HepG2 (cell line): ENCODE measurements at regions not wholly inside any gene's neighbourhood (a gene's known extent, or its start where the extent isn't known, plus 50 kb on each side); places are given as distances from the start of the nearest gene placed in this dataset.

Source experiments
- ATAC-seq: fragments of 200-7000 bp; cut with Tn5 transposase; 3 replicates; pipeline ENCODE4 v1.9.1; 2020; ENCODE audit warnings: mild to moderate bottlenecking, moderate library complexity
- BruUV-seq: library from RNA; stranded (reverse); fragments of 400-500 nt; replicated peaks from 2 replicates; lab custom pipeline; 2021; lab: Mats Ljungman, UMichigan
- CTCF ChIA-PET: fragments of 300-600 bp; formaldehyde crosslinking; extraction: SDS; loops from one replicate; lab custom pipeline; 2021; ENCODE audit warnings: low total read pairs, inconsistent platforms, low intra/inter-chr PET ratio; lab: Yijun Ruan, JAX
- POLR2A ChIA-PET: fragments of 350-600 bp; sonication (Branson Sonifier 250); formaldehyde crosslinking; loops from one replicate; lab custom pipeline; 2020; ENCODE audit warnings: antibody characterized with exemption, inconsistent platforms; lab: Yijun Ruan, JAX
- DNase-seq: peaks from one replicate; pipeline ENCODE4 v3.0.0-alpha.2; 2015; ENCODE audit warnings: low spot score
- FAIRE-seq: peaks from 3 replicates; lab custom pipeline; 2011; peaks lifted over from hg19 to GRCh38; lab: Jason Lieb, UNC
- H2AFZ ChIP-seq: one replicate; pipeline ENCODE4 v1.6.1; 2011; ENCODE audit warnings: low read length, inconsistent platforms
- H3K27ac ChIP-seq: fragments of 300-600 bp; 3 replicates; pipeline ENCODE4 v1.8.0; 2011; ENCODE audit warnings: mixed run types, mild to moderate bottlenecking, mixed read lengths, low read length, inconsistent platforms; ENCODE audit not compliant: insufficient read depth; ENCODE audit errors: extremely low read length
- H3K27me3 ChIP-seq, 2 experiments: fragments of 200-600 bp in 1 of 2; 2 replicates in 1 of 2; 3 replicates in 1 of 2; pipeline versions ENCODE4 v1.6.0 to v1.8.0; 2011; ENCODE audit warnings: low read length in 2 of 2, mild to moderate bottlenecking in 2 of 2, moderate library complexity in 2 of 2, inconsistent platforms in 1 of 2; ENCODE audit not compliant: insufficient read depth in 2 of 2, control insufficient read depth in 1 of 2
- H3K36me3 ChIP-seq, 2 experiments: fragments of 200-600 bp in 1 of 2; replicated peaks in 1 of 2; 2 replicates in 1 of 2; 3 replicates in 1 of 2; pipeline versions ENCODE4 v1.5.1 to v1.8.0; 2011; ENCODE audit warnings: low read length in 2 of 2, inconsistent platforms in 1 of 2; ENCODE audit not compliant: insufficient read depth in 2 of 2, control insufficient read depth in 1 of 2
- H3K4me1 ChIP-seq: 2 replicates; pipeline ENCODE4 v1.5.1; 2012; ENCODE audit warnings: low read length, inconsistent platforms; ENCODE audit not compliant: insufficient read depth
- H3K4me2 ChIP-seq: 2 replicates; pipeline ENCODE4 v1.6.0; 2011; ENCODE audit warnings: low read depth, low read length, inconsistent platforms
- H3K4me3 ChIP-seq, 3 experiments: fragments of 200-600 bp in 1 of 3; sonication (generic), shearing (Covaris generic) in 1 of 3; replicated peaks in 1 of 3; 2 replicates each; pipeline ENCODE4 v1.5.1; 2011 to 2016; ENCODE audit warnings: low read length in 3 of 3, inconsistent platforms in 2 of 3, low read depth in 2 of 3, mild to moderate bottlenecking in 2 of 3, control low read depth in 1 of 3, mixed read lengths in 1 of 3; ENCODE audit not compliant: insufficient read depth in 1 of 3
- H3K79me2 ChIP-seq: one replicate; pipeline ENCODE4 v1.6.1; 2011; ENCODE audit warnings: low read length, inconsistent platforms; ENCODE audit not compliant: insufficient read depth
- H3K9ac ChIP-seq: 2 replicates; pipeline ENCODE4 v1.6.0; 2011; ENCODE audit warnings: mild to moderate bottlenecking, low read depth, low read length, inconsistent platforms; ENCODE audit not compliant: insufficient read depth
- H3K9me3 ChIP-seq: 2 replicates; pipeline ENCODE4 v1.5.1; 2012; ENCODE audit warnings: mild to moderate bottlenecking, low read length
- H4K20me1 ChIP-seq: 2 replicates; pipeline ENCODE4 v1.6.0; 2011; ENCODE audit warnings: inconsistent platforms, mild to moderate bottlenecking, low read length, moderate library complexity; ENCODE audit not compliant: insufficient read depth
- BHLHE40 ChIP-seq: IDR thresholded peaks from 2 replicates; pipeline ENCODE4 v1.6.1; 2011; ENCODE audit warnings: low read length, improper control_type of control experiment
- BRD4 ChIP-seq: sonication (generic); formaldehyde crosslinking; IDR thresholded peaks from 2 replicates; pipeline ENCODE4 v1.4.0; 2020; ENCODE audit warnings: missing genetic modification reagents
- GLI4 ChIP-seq: sonication (generic); formaldehyde crosslinking; IDR thresholded peaks from 2 replicates; pipeline ENCODE4 v1.5.1; 2020; ENCODE audit warnings: missing genetic modification reagents, mild to moderate bottlenecking, moderate library complexity, borderline replicate concordance
- HDAC1 ChIP-seq: sonication (generic); formaldehyde crosslinking; IDR thresholded peaks from 2 replicates; pipeline ENCODE4 v1.5.1; 2020; ENCODE audit warnings: mild to moderate bottlenecking, missing genetic modification reagents
- NFKB2 ChIP-seq: sonication (generic); formaldehyde crosslinking; IDR thresholded peaks from 2 replicates; pipeline ENCODE4 v1.4.0; 2020; ENCODE audit warnings: missing genetic modification reagents, borderline replicate concordance
- ZNF720 ChIP-seq: sonication (generic); formaldehyde crosslinking; IDR thresholded peaks from 2 replicates; pipeline ENCODE4 v1.4.0; 2020; ENCODE audit warnings: missing genetic modification reagents
- ZSCAN31 ChIP-seq: sonication (generic); formaldehyde crosslinking; IDR thresholded peaks from 2 replicates; pipeline ENCODE4 v1.5.0; 2020; ENCODE audit warnings: low read depth, mild to moderate bottlenecking, missing genetic modification reagents
- WGBS: methylation state at CpG from one replicate; pipeline ENCODE4 v1.1.6; 2017; ENCODE audit warnings: low lambda C conversion rate; 5-methylcytosine and 5-hydroxymethylcytosine counted together
- in situ Hi-C: cut with HindIII; loops from 2 replicates; pipeline ENCODE4 v1.10.0; 2017; ENCODE audit warnings: low pct_unique_long_range_greater_than_20kb; ENCODE audit not compliant: extremely low pct_ligation_motif_present
- intact Hi-C: fragments of 100-400 bp; cut with micrococcal nuclease; formaldehyde crosslinking; loops from one replicate; pipeline ENCODE4 v1.10.0; 2022; ENCODE audit not compliant: unreplicated experiment
- TF ChIP-seq, protein P1 (sequence below): sonication (generic); formaldehyde crosslinking; IDR thresholded peaks from 2 replicates; pipeline ENCODE4 v1.8.0; 2022; ENCODE audit warnings: low read depth, missing genetic modification reagents
- TF ChIP-seq, protein P2 (sequence below): sonication (generic); formaldehyde crosslinking; IDR thresholded peaks from 2 replicates; pipeline ENCODE4 v1.4.0; 2020; ENCODE audit warnings: mild to moderate bottlenecking, missing genetic modification reagents
- TF ChIP-seq, protein P3 (sequence below): fragments of 450-650 bp; IDR thresholded peaks from 2 replicates; pipeline ENCODE4 v1.6.1; 2017; ENCODE audit warnings: mild to moderate bottlenecking

DNA sequence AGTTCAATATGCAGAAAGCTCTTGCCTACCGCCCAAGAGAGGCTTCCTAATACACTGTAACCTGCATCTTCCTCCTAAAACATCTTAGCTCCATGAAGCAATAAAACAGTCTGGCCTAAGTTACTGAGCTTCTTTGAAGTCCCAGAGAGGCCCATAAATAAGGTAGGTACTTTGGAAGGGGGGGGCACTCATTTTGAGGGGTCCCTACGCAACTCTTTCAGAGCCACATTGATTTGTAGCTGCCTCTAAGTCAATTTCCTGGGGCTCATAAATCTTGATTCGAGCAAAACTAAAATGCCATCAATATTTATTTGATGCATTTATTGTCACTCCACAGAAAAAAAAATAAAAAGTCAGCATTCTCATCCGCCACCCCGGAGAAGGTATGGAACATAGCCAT, 60.4 kb upstream of the SIX2 start (continued):
- TF ChIP-seq NFKB2 (CRISPR knock-in tag) (no peak), BRD4 (CRISPR knock-in tag) (no peak)

DNA sequence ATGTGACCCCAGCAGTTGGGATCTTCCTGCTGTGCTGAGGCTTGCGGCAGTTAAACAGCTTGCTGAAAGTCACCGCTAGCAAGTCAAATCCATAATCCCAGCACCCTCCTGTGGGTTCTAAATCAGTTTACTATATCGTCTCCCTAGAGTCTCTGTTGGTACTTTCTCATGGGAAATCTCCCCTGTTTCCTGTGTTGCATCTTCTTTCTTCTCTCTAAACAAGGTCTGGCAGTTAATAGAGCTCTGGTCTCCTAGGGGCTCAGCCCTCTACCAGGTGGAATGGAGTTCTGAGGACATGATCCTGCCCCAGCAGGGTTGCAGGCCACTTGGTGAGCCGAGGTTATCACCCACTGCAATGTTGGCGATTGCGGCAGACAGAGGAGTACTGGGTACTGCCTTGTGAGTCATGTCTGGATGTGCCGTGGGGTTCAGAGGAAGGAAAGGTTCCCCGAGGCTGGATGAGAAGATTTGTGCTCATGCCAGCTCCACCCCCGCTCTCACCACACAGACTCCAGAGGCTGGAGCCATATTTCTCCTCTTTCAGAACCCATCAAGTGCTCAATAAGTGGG, 59.4 kb upstream of the SIX2 start:
- in situ Hi-C loops (no loop called here), intact Hi-C loops (no loop called here)
- 42% methylated on average over 9 of the region's 9 CpGs for WGBS
- Histone ChIP-seq H2AFZ (no peak overlapping the region), H3K4me2 (no peak overlapping the region), H3K9ac (no peak overlapping the region), H3K36me3 (no peaks in the 10 kb centered on the region), H3K4me1 (no peaks in the 10 kb centered on the region), H3K9me3 (no peaks in the 10 kb centered on the region), H3K27me3 (peaks cover 0 to 31% of the 10 kb centered on the region in 2 experiments; a peak in 2 of 5 replicates), H3K4me3 (no peak overlapping the region), H3K79me2 (no peaks in the 10 kb centered on the region), H3K27ac (no peak overlapping the region), H4K20me1 (no peaks in the 10 kb centered on the region; the same call in 1 of the 2 replicates)
- ChIA-PET POLR2A (no interaction called here), CTCF (no interaction called here)
- DNase-seq: no peak
- no TSS peak for BruUV-seq
- no peak for ATAC-seq
- no peak for TF ChIP-seq ZNF720 (CRISPR knock-in tag)
- TF ChIP-seq, protein P1, sequence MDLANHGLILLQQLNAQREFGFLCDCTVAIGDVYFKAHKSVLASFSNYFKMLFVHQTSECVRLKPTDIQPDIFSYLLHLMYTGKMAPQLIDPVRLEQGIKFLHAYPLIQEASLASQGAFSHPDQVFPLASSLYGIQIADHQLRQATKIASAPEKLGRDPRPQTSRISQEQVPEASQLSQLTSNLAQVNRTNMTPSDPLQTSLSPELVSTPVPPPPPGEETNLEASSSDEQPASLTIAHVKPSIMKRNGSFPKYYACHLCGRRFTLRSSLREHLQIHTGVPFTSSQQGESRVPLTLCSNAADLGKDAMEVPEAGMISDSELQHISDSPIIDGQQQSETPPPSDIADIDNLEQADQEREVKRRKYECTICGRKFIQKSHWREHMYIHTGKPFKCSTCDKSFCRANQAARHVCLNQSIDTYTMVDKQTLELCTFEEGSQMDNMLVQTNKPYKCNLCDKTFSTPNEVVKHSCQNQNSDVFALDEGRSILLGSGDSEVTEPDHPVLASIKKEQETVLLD (CRISPR knock-in tag): no peak
- no peak for TF ChIP-seq HDAC1 (CRISPR knock-in tag)
- TF ChIP-seq BHLHE40: no peak
- TF ChIP-seq GLI4 (CRISPR knock-in tag): no peak
- TF ChIP-seq ZSCAN31: no peak
- TF ChIP-seq, protein P2, sequence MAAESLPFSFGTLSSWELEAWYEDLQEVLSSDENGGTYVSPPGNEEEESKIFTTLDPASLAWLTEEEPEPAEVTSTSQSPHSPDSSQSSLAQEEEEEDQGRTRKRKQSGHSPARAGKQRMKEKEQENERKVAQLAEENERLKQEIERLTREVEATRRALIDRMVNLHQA (CRISPR knock-in tag): no peak
- TF ChIP-seq, protein P3, sequence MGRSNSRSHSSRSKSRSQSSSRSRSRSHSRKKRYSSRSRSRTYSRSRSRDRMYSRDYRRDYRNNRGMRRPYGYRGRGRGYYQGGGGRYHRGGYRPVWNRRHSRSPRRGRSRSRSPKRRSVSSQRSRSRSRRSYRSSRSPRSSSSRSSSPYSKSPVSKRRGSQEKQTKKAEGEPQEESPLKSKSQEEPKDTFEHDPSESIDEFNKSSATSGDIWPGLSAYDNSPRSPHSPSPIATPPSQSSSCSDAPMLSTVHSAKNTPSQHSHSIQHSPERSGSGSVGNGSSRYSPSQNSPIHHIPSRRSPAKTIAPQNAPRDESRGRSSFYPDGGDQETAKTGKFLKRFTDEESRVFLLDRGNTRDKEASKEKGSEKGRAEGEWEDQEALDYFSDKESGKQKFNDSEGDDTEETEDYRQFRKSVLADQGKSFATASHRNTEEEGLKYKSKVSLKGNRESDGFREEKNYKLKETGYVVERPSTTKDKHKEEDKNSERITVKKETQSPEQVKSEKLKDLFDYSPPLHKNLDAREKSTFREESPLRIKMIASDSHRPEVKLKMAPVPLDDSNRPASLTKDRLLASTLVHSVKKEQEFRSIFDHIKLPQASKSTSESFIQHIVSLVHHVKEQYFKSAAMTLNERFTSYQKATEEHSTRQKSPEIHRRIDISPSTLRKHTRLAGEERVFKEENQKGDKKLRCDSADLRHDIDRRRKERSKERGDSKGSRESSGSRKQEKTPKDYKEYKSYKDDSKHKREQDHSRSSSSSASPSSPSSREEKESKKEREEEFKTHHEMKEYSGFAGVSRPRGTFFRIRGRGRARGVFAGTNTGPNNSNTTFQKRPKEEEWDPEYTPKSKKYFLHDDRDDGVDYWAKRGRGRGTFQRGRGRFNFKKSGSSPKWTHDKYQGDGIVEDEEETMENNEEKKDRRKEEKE: no peak
- FAIRE-seq: no peak
